DMS79 (cell line): ENCODE measurements at regions not wholly inside any gene's neighbourhood (a gene's known extent, or its start where the extent isn't known, plus 50 kb on each side); places are given as distances from the start of the nearest gene placed in this dataset.
"Not testable (repeated sequence)": the region's sequence is repeated elsewhere in the genome, so short reads cannot be mapped to it uniquely, and the experiment has no call there.

Experiments
- DNase-seq: peaks from one replicate; lab custom pipeline; 2025; lab: John Stamatoyannopoulos, UW

GRCh38 chr6:19892260-19892659, 55.1 kb downstream of the ID4 start:
- DNase-seq: peak; percentile 97

GRCh38 chr6:19895866-19896692, 58.9 kb downstream of the ID4 start:
- DNase-seq: no peak

GRCh38 chr6:19896693-19897010, 59.5 kb downstream of the ID4 start:
- DNase-seq: no peak

DNA sequence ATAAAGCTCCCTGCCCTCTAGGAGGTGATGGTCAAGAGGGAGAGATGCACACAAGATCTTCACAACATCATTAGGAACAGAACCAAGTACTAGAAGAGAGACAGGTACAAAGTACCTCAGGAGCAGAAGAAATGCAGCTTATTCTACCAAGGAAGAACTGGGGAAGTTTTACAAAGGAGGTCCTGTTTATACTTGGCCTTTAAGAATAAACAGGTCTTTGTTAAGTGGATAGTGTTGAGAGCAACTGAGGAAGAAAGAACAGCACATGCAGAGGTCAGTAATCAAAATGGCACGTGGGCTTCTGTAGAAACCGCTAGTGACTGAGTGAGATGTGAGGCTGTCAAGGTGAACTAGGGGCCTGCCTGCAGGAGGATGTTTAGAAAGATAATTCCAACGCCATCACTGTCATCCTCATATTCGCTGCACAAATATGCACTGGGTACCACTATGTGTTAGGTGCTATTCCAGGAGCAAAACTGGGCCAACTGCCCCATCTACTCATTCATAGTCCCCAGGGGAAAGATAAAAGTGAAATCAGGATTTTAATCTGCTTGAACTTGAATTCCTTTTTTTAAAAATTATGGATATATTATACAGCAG, 61.1 kb downstream of the ID4 start:
- DNase-seq: no peak

DNA sequence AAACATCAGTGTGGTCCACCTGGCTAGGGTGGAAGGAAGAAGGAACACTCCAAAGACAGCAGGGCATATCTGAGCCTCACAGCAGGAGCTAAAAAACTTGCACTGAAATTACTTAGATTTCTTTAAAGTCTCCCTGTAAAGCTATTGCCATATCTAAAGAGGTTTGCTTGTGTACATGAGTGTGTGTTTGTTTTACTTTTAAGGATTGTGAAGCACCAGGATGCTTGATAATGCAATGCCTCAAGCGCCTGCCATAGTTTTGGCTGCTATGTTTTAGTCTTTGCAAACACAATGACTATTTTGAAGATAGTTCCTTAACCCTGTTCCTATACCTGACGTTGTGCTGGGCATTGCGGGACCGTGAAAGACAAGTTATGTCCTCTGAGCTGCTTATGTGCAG, 65.0 kb downstream of the ID4 start:
- DNase-seq: no peak

DNA sequence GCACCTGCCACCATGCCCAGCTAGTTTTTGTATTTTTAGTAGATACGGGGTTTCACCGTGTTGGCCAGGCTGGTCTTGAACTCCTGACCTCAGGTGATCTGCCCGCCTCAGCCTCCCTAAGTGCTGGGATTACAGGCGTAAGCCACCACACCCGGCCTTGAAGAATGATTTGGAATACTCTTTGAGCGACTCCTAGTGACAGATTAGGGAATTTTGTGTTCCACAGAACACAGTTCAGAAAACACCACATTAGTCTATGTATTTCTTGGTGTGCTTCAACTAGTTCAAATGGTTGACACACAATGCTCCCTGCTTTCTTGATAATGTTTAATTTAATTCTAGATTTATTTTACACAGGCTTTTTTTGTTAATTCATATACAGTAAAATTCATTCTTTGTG, 67.2 kb downstream of the ID4 start:
- not testable (repeated sequence) for DNase-seq

GRCh38 chr6:19905584-19905983, 68.4 kb downstream of the ID4 start:
- no peak for DNase-seq

DNA sequence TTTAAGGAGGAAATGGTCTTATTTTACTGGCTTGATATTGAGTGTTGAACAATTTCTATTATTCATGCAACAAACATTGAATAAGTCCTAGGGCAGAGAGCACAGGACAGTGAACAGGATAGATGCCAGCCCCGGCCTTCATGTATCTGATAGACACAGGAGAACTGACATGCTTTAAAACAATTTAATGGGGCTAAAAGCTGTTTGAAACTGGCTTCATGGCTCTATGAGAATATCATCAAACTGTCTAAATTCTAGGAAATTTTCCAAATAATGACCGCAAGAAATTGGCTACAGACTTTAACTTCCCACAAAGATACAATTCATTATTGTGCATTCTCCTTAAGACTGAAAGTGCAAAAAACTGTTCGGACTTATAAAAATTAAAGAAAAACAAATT, 69.0 kb downstream of the ID4 start:
- DNase-seq: no peak

GRCh38 chr6:19911223-19911622, 74.1 kb downstream of the ID4 start:
- no peak for DNase-seq

GRCh38 chr6:19918436-19918835, 81.3 kb downstream of the ID4 start:
- DNase-seq: no peak

- DNase-seq: no peak
Observed at GRCh38 chr6:19921786-19922185, 84.6 kb downstream of the ID4 start.

DNA sequence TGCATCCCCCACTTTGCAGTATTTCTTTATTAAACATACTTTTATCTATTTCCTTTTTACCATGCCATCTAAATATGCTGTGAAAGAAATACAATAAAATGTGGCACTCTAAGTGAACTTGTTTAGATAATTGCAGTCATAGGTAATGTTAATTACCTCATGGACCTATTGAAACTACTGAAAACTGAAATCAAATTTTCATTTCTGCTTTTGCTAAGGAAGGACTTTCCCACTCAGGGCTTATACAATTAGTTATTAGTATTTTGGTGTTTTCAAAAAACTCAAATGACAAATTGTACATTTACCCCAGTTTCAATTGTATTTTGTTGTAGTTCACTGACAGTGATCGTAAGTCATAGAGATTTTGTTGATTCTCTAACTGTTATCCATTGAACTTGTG, 88.4 kb downstream of the ID4 start:
- DNase-seq: no peak

DNA sequence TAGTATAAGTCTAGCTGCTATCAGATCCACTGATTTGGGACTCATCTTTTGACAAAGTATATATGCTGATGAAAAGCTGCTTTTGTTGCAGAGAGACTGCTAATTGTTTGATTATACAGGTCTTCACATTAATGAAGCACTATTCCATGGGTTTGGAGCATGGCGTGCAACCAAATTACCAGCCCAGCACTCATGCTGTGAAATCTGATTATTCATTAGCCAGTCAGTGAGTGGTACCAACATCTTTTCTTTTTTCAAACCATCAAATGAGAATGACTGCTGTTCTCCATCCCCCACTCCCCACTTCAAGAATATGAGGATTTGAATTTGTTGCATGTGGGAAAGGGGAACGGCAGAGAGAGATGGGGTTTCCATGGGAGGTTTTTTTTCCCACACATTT, 91.3 kb downstream of the ID4 start:
- DNase-seq: no peak

DNA sequence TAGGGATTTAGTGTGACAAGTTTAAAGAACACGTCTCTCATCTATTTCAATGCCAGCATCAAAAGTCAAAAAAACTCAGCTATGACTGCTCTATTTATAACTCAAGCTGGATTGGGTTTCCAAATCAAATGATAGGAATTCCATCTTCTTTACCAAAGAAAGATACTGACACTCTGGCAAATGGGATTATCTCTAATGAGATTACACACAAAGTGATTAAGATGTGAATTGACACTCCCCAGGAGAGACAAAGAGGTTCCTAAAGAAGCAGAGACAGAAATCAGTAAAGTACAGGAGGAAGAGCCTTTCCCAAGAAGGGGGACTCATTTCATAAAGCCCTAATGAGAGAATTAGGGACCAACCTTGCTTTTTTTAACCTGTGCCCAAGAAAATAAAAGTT, 92.1 kb downstream of the ID4 start:
- no peak for DNase-seq

DNA sequence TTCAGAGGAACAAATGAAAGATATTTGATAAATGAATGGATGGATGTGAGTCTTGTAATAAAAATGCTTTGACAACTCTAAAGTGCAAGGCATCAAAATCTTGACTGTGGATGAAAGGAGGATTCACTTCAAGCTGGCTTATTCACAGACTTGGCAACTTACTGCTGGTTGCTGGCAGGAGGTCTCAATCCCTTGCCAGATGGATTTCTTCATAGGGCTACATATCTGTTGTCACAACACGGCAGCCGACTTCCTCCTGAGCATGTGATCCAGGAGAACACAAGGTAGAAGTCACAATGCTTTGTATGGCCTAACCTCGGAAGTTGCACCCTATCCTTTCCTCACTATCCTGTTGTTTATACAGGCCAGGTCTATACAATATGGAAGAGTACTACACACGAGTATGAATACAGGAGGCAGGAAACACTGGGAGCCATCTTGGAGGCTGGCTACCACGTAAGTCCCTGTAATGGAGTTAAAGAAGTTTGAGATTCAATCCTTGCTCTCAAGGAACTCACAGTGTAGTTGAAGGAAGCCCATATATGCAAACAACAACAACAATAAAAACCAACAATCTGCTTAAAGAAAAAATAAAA, 97.9 kb downstream of the ID4 start:
- no peak for DNase-seq

DNA sequence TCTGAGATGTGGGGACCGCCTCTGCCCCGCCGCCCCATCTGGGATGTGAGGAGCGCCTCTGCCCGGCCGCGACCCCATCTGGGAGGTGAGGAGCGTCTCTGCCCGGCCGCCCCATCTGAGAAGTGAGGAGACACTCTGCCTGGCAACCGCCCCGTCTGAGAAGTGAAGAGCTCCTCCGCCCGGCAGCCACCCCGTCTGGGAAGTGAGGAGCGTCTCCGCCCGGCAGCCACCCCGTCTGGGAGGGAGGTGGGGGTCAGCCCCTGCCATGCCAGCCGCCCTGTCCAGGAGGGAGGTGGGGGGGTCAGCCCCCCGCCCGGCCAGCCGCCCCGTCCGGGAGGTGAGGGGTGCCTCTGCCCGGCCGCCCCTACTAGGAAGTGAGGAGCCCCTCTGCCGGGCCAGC, 102.2 kb downstream of the ID4 start:
- DNase-seq: not testable (repeated sequence)

- DNase-seq: not testable (repeated sequence)
Observed at GRCh38 chr6:19939926-19940325, 102.8 kb downstream of the ID4 start.

GRCh38 chr6:19943042-19943441, 105.9 kb downstream of the ID4 start:
- DNase-seq: no peak

- no peak for DNase-seq
Observed at GRCh38 chr6:19945843-19946358, 108.7 kb downstream of the ID4 start.

- DNase-seq: no peak
Observed at GRCh38 chr6:19949155-19949554, 112.0 kb downstream of the ID4 start.

- no peak for DNase-seq
Observed at GRCh38 chr6:19964115-19964514, 126.9 kb downstream of the ID4 start.

GRCh38 chr6:19968201-19968600, 131.0 kb downstream of the ID4 start:
- DNase-seq: no peak

DNA sequence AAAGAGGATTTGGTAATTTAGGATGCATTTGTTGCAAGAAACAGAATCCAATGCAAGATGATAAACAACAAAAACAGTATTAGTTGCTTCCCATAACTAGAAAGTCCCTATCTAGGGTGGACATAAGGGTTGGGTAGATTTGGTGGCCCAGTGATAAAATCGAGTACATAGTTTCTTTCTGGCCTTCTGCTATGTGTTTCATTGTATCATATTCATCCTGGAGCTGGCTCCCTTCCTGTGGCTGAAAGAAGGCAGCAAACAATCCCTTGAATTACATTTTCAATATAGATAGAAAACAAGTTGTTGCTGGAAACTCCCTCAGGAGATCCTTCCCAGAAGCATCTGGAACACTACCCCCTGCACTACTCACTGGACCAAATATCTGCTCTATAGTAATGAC, 135.1 kb downstream of the ID4 start:
- DNase-seq: no peak
